HepG2 (cell line): ENCODE measurements at regions not wholly inside any gene's neighbourhood (a gene's known extent, or its start where the extent isn't known, plus 50 kb on each side); places are given as distances from the start of the nearest gene placed in this dataset.

ENCODE experiments used
- ATAC-seq: fragments of 200-7000 bp; cut with Tn5 transposase; 3 replicates; pipeline ENCODE4 v1.9.1; 2020; ENCODE audit warnings: mild to moderate bottlenecking, moderate library complexity
- BruUV-seq: library from RNA; stranded (reverse); fragments of 400-500 nt; replicated peaks from 2 replicates; lab custom pipeline; 2021; lab: Mats Ljungman, UMichigan
- CTCF ChIA-PET: fragments of 300-600 bp; formaldehyde crosslinking; extraction: SDS; loops from one replicate; lab custom pipeline; 2021; ENCODE audit warnings: low total read pairs, inconsistent platforms, low intra/inter-chr PET ratio; lab: Yijun Ruan, JAX
- POLR2A ChIA-PET: fragments of 350-600 bp; sonication (Branson Sonifier 250); formaldehyde crosslinking; loops from one replicate; lab custom pipeline; 2020; ENCODE audit warnings: antibody characterized with exemption, inconsistent platforms; lab: Yijun Ruan, JAX
- DNase-seq: peaks from one replicate; pipeline ENCODE4 v3.0.0-alpha.2; 2015; ENCODE audit warnings: low spot score
- FAIRE-seq: peaks from 3 replicates; lab custom pipeline; 2011; peaks lifted over from hg19 to GRCh38; lab: Jason Lieb, UNC
- H2AFZ ChIP-seq: one replicate; pipeline ENCODE4 v1.6.1; 2011; ENCODE audit warnings: low read length, inconsistent platforms
- H3K27ac ChIP-seq: fragments of 300-600 bp; 3 replicates; pipeline ENCODE4 v1.8.0; 2011; ENCODE audit warnings: mixed run types, mild to moderate bottlenecking, mixed read lengths, low read length, inconsistent platforms; ENCODE audit not compliant: insufficient read depth; ENCODE audit errors: extremely low read length
- H3K27me3 ChIP-seq, 2 experiments: fragments of 200-600 bp in 1 of 2; 2 replicates in 1 of 2; 3 replicates in 1 of 2; pipeline versions ENCODE4 v1.6.0 to v1.8.0; 2011; ENCODE audit warnings: low read length in 2 of 2, mild to moderate bottlenecking in 2 of 2, moderate library complexity in 2 of 2, inconsistent platforms in 1 of 2; ENCODE audit not compliant: insufficient read depth in 2 of 2, control insufficient read depth in 1 of 2
- H3K36me3 ChIP-seq, 2 experiments: fragments of 200-600 bp in 1 of 2; replicated peaks in 1 of 2; 2 replicates in 1 of 2; 3 replicates in 1 of 2; pipeline versions ENCODE4 v1.5.1 to v1.8.0; 2011; ENCODE audit warnings: low read length in 2 of 2, inconsistent platforms in 1 of 2; ENCODE audit not compliant: insufficient read depth in 2 of 2, control insufficient read depth in 1 of 2
- H3K4me1 ChIP-seq: 2 replicates; pipeline ENCODE4 v1.5.1; 2012; ENCODE audit warnings: low read length, inconsistent platforms; ENCODE audit not compliant: insufficient read depth
- H3K4me2 ChIP-seq: 2 replicates; pipeline ENCODE4 v1.6.0; 2011; ENCODE audit warnings: low read depth, low read length, inconsistent platforms
- H3K4me3 ChIP-seq, 3 experiments: fragments of 200-600 bp in 1 of 3; sonication (generic), shearing (Covaris generic) in 1 of 3; replicated peaks in 1 of 3; 2 replicates each; pipeline ENCODE4 v1.5.1; 2011 to 2016; ENCODE audit warnings: low read length in 3 of 3, inconsistent platforms in 2 of 3, low read depth in 2 of 3, mild to moderate bottlenecking in 2 of 3, control low read depth in 1 of 3, mixed read lengths in 1 of 3; ENCODE audit not compliant: insufficient read depth in 1 of 3
- H3K79me2 ChIP-seq: one replicate; pipeline ENCODE4 v1.6.1; 2011; ENCODE audit warnings: low read length, inconsistent platforms; ENCODE audit not compliant: insufficient read depth
- H3K9ac ChIP-seq: 2 replicates; pipeline ENCODE4 v1.6.0; 2011; ENCODE audit warnings: mild to moderate bottlenecking, low read depth, low read length, inconsistent platforms; ENCODE audit not compliant: insufficient read depth
- H3K9me3 ChIP-seq: 2 replicates; pipeline ENCODE4 v1.5.1; 2012; ENCODE audit warnings: mild to moderate bottlenecking, low read length
- H4K20me1 ChIP-seq: 2 replicates; pipeline ENCODE4 v1.6.0; 2011; ENCODE audit warnings: inconsistent platforms, mild to moderate bottlenecking, low read length, moderate library complexity; ENCODE audit not compliant: insufficient read depth
- CEBPB ChIP-seq: IDR thresholded peaks from 2 replicates; pipeline ENCODE4 v1.6.1; 2011; ENCODE audit warnings: low read depth, low read length, improper control_type of control experiment, borderline replicate concordance
- HDAC2 ChIP-seq: sonication (generic); formaldehyde crosslinking; IDR thresholded peaks from 2 replicates; pipeline ENCODE4 v1.4.0; 2020; ENCODE audit warnings: missing genetic modification reagents
- KLF15 ChIP-seq: sonication (generic); formaldehyde crosslinking; IDR thresholded peaks from 2 replicates; pipeline ENCODE4 v1.8.1; 2023; ENCODE audit warnings: borderline replicate concordance, mild to moderate bottlenecking, inconsistent platforms, missing genetic modification reagents, mixed read lengths
- RBFOX2 ChIP-seq: fragments of 200-400 bp; formaldehyde crosslinking; IDR thresholded peaks from 2 replicates; pipeline ENCODE4 v1.6.1; 2017; ENCODE audit warnings: low read depth, mild to moderate bottlenecking, low read length
- SOX6 ChIP-seq, 2 experiments: fragments of 450-650 bp in 1 of 2; sonication (generic) in 1 of 2; formaldehyde crosslinking in 1 of 2; IDR thresholded peaks; 2 replicates each; pipeline versions ENCODE4 v1.4.0 to v1.6.1; 2017 to 2020; ENCODE audit warnings: antibody characterized with exemption in 1 of 2, mild to moderate bottlenecking in 1 of 2, missing genetic modification reagents in 1 of 2
- SRF ChIP-seq: IDR thresholded peaks from 2 replicates; pipeline ENCODE4 v1.6.1; 2011; ENCODE audit warnings: mild to moderate bottlenecking, low read depth, low read length, moderate library complexity
- XBP1 ChIP-seq: sonication (generic); formaldehyde crosslinking; IDR thresholded peaks from 2 replicates; pipeline ENCODE4 v1.5.0; 2020; ENCODE audit warnings: missing genetic modification reagents
- WGBS: methylation state at CpG from one replicate; pipeline ENCODE4 v1.1.6; 2017; ENCODE audit warnings: low lambda C conversion rate; 5-methylcytosine and 5-hydroxymethylcytosine counted together
- in situ Hi-C: cut with HindIII; loops from 2 replicates; pipeline ENCODE4 v1.10.0; 2017; ENCODE audit warnings: low pct_unique_long_range_greater_than_20kb; ENCODE audit not compliant: extremely low pct_ligation_motif_present
- intact Hi-C: fragments of 100-400 bp; cut with micrococcal nuclease; formaldehyde crosslinking; loops from one replicate; pipeline ENCODE4 v1.10.0; 2022; ENCODE audit not compliant: unreplicated experiment
- TF ChIP-seq, protein P1 (sequence below): sonication (generic); formaldehyde crosslinking; IDR thresholded peaks from 2 replicates; pipeline ENCODE4 v1.4.0; 2020; ENCODE audit warnings: missing genetic modification reagents
- TF ChIP-seq, protein P2 (sequence below): IDR thresholded peaks from 2 replicates; pipeline ENCODE4 v1.6.1; 2016; ENCODE audit warnings: mild to moderate bottlenecking, missing biosample characterization, missing genetic modification reagents

DNA sequence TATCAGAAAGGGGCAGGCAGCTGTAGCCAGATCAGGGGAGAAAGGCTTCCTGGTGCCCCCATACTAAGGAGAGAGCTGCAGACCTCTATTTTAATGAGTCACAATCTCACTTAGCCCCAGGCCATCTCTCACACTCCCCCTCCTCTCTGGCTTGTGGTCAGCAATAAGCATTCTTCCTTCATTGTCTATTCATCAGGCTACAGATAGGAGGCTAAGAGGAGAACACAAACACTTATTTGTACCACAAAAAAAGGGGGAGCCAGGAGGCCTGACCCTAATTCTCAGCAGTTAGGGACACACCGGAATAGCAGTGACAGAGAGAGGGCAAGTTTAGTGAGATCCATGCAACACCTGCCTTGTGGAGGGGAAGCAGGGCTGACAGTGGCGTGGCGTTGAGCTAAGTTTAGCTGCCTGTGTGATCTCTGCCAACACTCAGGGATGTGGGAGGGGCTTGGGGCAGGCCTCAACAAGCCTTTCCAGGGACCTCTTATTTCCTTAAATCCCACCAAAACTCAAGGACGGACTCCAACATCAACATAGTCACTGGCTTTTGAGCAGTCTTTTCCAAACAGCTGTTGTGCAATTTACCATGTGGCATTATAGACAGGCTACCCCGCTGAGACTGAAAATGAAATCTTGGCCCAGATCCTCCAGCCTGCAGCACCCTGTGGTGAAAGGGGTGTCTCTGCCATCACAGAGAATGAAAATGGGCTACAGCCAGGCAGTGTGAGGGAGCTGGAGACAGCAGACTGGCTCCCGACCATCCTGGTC lies 191.9 kb upstream of the TSC22D2 start:
- H4K20me1 ChIP-seq: no peaks in the 10 kb centered on the region
- ChIA-PET POLR2A (no interaction called here), CTCF (no interaction called here)
- H3K79me2 ChIP-seq: no peaks in the 10 kb centered on the region
- H2AFZ ChIP-seq: no peak overlapping the region
- no peak for DNase-seq
- WGBS: 24% methylated on average over 4 of the region's 6 CpGs
- ATAC-seq: no peak
- TF ChIP-seq RBFOX2 (no peak), HDAC2 (CRISPR knock-in tag) (no peak), CEBPB (0 out of 2 replicates have a peak, but pooled peaks have one; percentile 28), XBP1 (CRISPR knock-in tag) (no peak)
- no peak overlapping the region for H3K27ac ChIP-seq
- H3K4me3 ChIP-seq: no peak overlapping the region
- H3K4me2 ChIP-seq: peak overlapping the region; percentile 1; the same call in 1 of the 2 replicates
- no TSS peak for BruUV-seq
- H3K9me3 ChIP-seq: no peaks in the 10 kb centered on the region
- no peak for FAIRE-seq
- no peak overlapping the region for H3K9ac ChIP-seq
- 0 out of 5 replicates have a peak, but pooled peaks cover 0 to 3% of the 10 kb centered on the region in 2 experiments for H3K27me3 ChIP-seq
- H3K4me1 ChIP-seq: no peaks in the 10 kb centered on the region; the same call in 1 of the 2 replicates
- intact Hi-C loops (no loop called here), in situ Hi-C loops (loop anchor here (10.0 kb wide), 1 partner anchor 261 kb away; no protein-coding TSS in a partner anchor)
- no peaks in the 10 kb centered on the region for H3K36me3 ChIP-seq

DNA sequence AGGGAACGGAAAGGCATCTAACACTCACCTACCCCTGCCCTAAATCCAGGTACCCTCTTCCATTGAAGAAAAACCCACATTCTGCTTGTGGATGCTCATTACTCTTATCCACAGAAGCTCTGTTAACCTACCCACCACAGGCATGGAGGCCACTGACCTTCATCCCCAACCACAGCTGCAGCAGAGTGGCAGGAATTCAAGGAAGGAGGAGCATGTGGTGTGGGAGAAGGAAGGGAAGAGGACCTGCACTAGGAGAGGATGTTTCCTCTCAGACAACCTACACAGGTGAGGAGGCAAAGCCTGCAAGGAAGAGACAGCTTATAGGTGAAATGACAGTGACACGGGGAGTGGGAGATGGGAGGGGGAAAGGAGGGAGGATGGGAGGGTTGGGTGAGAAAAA lies 192.5 kb upstream of the TSC22D2 start:
- in situ Hi-C loops: loop anchor here (10.0 kb wide), 1 partner anchor 261 kb away; no protein-coding TSS in a partner anchor
- H3K79me2 ChIP-seq: no peaks in the 10 kb centered on the region
- FAIRE-seq (no peak), ATAC-seq (no peak), DNase-seq (no peak)
- no TSS peak for BruUV-seq
- no peak overlapping the region for H3K4me3 ChIP-seq
- H3K27me3 ChIP-seq: peaks cover 0 to 7% of the 10 kb centered on the region in 2 experiments; a peak in 1 of 5 replicates
- no peak overlapping the region for H3K27ac ChIP-seq
- POLR2A ChIA-PET: no interaction called here
- H3K4me2 ChIP-seq: no peak overlapping the region
- H3K9me3 ChIP-seq: no peaks in the 10 kb centered on the region
- CTCF ChIA-PET: no interaction called here
- WGBS: 58% methylated on average over 2 of the region's 2 CpGs
- TF ChIP-seq SRF (no peak), KLF15 (CRISPR knock-in tag) (no peak), SOX6 (IDR thresholded peaks at IDR 0.05) (no peak), SOX6 (CRISPR knock-in tag; IDR thresholded peaks at IDR 0.05) (no peak)
- TF ChIP-seq, protein P1, sequence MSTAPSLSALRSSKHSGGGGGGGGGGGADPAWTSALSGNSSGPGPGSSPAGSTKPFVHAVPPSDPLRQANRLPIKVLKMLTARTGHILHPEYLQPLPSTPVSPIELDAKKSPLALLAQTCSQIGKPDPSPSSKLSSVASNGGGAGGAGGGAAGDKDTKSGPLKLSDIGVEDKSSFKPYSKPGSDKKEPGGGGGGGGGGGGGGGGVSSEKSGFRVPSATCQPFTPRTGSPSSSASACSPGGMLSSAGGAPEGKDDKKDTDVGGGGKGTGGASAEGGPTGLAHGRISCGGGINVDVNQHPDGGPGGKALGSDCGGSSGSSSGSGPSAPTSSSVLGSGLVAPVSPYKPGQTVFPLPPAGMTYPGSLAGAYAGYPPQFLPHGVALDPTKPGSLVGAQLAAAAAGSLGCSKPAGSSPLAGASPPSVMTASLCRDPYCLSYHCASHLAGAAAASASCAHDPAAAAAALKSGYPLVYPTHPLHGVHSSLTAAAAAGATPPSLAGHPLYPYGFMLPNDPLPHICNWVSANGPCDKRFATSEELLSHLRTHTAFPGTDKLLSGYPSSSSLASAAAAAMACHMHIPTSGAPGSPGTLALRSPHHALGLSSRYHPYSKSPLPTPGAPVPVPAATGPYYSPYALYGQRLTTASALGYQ (CRISPR knock-in tag): no peak
- TF ChIP-seq, protein P2, sequence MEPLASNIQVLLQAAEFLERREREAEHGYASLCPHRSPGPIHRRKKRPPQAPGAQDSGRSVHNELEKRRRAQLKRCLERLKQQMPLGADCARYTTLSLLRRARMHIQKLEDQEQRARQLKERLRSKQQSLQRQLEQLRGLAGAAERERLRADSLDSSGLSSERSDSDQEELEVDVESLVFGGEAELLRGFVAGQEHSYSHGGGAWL (CRISPR knock-in tag): no peak
- H2AFZ ChIP-seq: no peak overlapping the region
- H3K4me1 ChIP-seq: no peaks in the 10 kb centered on the region
- H3K9ac ChIP-seq: no peak overlapping the region
- H4K20me1 ChIP-seq: no peaks in the 10 kb centered on the region
- no peaks in the 10 kb centered on the region for H3K36me3 ChIP-seq
- intact Hi-C loops: no loop called here
